Subcutaneous abdominal adipose tissue (tissue), 5 donors: ENCODE measurements at regions not wholly inside any gene's neighbourhood (a gene's known extent, or its start where the extent isn't known, plus 50 kb on each side); places are given as distances from the start of the nearest gene placed in this dataset.
"Not testable (repeated sequence)": the region's sequence is repeated elsewhere in the genome, so short reads cannot be mapped to it uniquely, and the experiment has no call there.

ENCODE experiments used
- H3K27ac ChIP-seq: one replicate; pipeline ENCODE4 v1.7.0; 2013; ENCODE audit warnings: low read depth, mild to moderate bottlenecking, inconsistent platforms, low read length, moderate library complexity
- H3K27me3 ChIP-seq, 5 donors: one replicate each; pipeline ENCODE4 v1.7.0; 2013; ENCODE audit warnings: low read length in 5 of 5, inconsistent platforms in 1 of 5; ENCODE audit not compliant: control insufficient read depth in 5 of 5, insufficient read depth in 4 of 5
- H3K36me3 ChIP-seq, 5 donors: one replicate each; pipeline ENCODE4 v1.7.0; 2013; ENCODE audit warnings: low read length in 5 of 5; ENCODE audit not compliant: control insufficient read depth in 5 of 5, insufficient read depth in 5 of 5
- H3K4me1 ChIP-seq, 5 donors: one replicate each; pipeline ENCODE4 v1.7.0; 2013; ENCODE audit warnings: low read length in 5 of 5, mild to moderate bottlenecking in 3 of 5, moderate library complexity in 1 of 5; ENCODE audit not compliant: control insufficient read depth in 5 of 5, insufficient read depth in 5 of 5
- H3K4me3 ChIP-seq, 5 donors: one replicate each; pipeline ENCODE4 v1.7.0; 2013; ENCODE audit warnings: low read length in 5 of 5, low read depth in 1 of 5
- H3K9ac ChIP-seq, 5 donors: one replicate each; pipeline ENCODE4 v1.7.0; 2013; ENCODE audit warnings: low read length in 5 of 5, mild to moderate bottlenecking in 4 of 5, moderate library complexity in 3 of 5
- H3K9me3 ChIP-seq, 5 donors: one replicate each; pipeline ENCODE4 v1.7.0; 2013; ENCODE audit warnings: low read length in 5 of 5; ENCODE audit not compliant: control insufficient read depth in 5 of 5
- donor health status: healthy.
- donor health status: healthy.
- donor health status: healthy.
- donor health status: healthy.
- donor health status: healthy.

DNA sequence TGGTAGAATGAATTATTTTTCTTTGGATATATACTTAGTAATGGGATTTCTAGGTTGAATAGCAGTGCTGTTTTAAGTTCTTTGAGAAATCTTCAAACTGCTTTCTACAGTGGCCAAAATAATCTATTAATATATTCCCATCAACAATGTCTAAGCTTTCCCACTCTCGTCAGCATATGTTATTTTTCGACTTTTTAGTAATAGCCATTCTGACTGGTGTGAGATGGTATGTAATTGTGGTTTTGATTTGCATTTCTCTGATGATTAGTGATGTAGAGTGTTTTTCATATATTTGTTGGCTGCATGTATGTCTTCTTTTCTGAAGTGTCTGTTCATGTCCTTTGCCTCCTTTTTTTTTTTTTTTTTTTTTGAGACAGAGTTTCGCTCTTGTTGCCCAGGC lies 90.2 kb upstream of the CSNK1A1L start:
- H3K9me3 ChIP-seq = no peaks in the 10 kb centered on the region
- no peak overlapping the region for H3K9ac ChIP-seq
- H3K36me3 ChIP-seq = no peaks in the 10 kb centered on the region
- H3K4me1 ChIP-seq = peaks cover 0 to 2% (median 0%) of the 10 kb centered on the region in 5 donors
- no peak overlapping the region for H3K4me3 ChIP-seq
- H3K27me3 ChIP-seq = no peaks in the 10 kb centered on the region
- no peak overlapping the region for H3K27ac ChIP-seq

DNA sequence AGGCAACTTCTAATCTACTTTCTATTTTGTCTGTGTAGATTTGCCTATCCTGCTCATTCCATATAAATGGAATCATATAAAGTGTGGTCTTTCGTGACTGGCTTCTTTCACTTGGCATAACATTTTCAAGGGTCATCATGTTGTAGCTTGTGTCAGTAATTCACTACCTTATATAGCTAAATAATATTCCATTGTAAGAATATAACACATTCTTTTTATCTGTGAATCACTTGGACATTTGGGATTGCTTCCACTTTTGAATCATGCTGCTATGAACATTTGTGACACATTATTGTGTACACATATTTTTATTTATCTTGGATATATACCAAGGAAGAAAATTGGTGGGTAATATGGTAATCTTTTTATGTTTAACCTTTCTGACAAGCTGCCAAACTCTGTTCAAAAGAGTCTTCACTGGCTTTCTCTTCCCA lies 89.0 kb upstream of the CSNK1A1L start:
- no peaks in the 10 kb centered on the region for H3K27me3 ChIP-seq
- H3K4me3 ChIP-seq = no peak overlapping the region
- no peak overlapping the region for H3K9ac ChIP-seq
- no peak overlapping the region for H3K27ac ChIP-seq
- peaks cover 0 to 2% (median 0%) of the 10 kb centered on the region in 5 donors for H3K4me1 ChIP-seq
- peaks cover 0 to 3% (median 0%) of the 10 kb centered on the region in 5 donors for H3K9me3 ChIP-seq
- H3K36me3 ChIP-seq = no peaks in the 10 kb centered on the region

DNA sequence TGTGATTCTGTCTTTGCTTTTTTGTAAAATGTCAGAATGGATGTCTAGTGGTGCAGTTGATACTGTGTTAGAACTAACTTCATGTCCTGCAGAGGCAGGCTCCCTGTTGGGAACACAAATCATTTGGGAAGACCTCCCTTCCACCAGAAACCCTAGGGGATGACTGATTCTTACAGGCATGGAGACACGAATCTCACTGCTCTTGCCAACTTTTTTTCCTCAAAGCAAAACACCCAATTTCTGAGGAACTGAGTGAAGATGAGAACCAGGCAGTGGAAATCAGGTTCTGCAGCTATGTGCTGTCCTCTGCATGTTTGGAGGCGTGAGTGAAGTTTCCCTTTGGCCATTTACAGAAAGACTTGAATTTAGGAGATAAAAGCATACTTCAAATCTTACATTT lies 87.5 kb upstream of the CSNK1A1L start:
- Histone ChIP-seq H3K36me3 (no peaks in the 10 kb centered on the region), H3K4me1 (peaks cover 0 to 2% (median 0%) of the 10 kb centered on the region in 5 donors), H3K9ac (no peak overlapping the region), H3K9me3 (peaks cover 0 to 3% (median 0%) of the 10 kb centered on the region in 5 donors), H3K27ac (no peak overlapping the region), H3K27me3 (no peaks in the 10 kb centered on the region), H3K4me3 (no peak overlapping the region)

GRCh38 chr13:37187621-37188020 lies 82.2 kb upstream of the CSNK1A1L start:
- Histone ChIP-seq H3K9me3 (peaks cover 0 to 3% (median 0%) of the 10 kb centered on the region in 5 donors), H3K4me1 (no peaks in the 10 kb centered on the region), H3K27me3 (no peaks in the 10 kb centered on the region), H3K27ac (no peak overlapping the region), H3K36me3 (no peaks in the 10 kb centered on the region), H3K4me3 (no peak overlapping the region), H3K9ac (no peak overlapping the region)

- no peak overlapping the region for H3K27ac ChIP-seq
- H3K4me1 ChIP-seq = no peaks in the 10 kb centered on the region
- peaks cover 0 to 3% (median 0%) of the 10 kb centered on the region in 5 donors for H3K9me3 ChIP-seq
- no peak overlapping the region for H3K4me3 ChIP-seq
- no peaks in the 10 kb centered on the region for H3K36me3 ChIP-seq
- no peaks in the 10 kb centered on the region for H3K27me3 ChIP-seq
- no peak overlapping the region for H3K9ac ChIP-seq
Measured at GRCh38 chr13:37187105-37187504, 81.6 kb upstream of the CSNK1A1L start.

DNA sequence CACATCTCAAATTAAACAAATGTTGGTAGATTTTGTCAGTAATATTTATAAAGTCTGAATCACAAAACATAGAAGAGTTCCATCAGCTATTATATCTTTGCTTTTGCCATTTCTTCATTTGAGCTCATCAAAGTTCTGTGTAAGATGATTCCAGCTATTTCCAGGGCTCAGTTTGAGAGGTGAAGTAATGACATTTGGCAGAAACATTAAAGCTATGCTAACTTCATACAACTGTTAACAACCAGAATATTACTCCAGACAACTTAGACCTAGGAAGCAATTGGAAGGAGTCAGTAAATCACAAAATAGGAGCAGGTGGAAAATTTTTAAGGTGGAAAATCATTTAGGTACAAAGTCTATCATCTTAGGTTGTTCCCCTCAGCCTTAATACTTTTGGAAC lies 76.2 kb upstream of the CSNK1A1L start:
- Histone ChIP-seq H3K9ac (no peak overlapping the region), H3K27me3 (no peaks in the 10 kb centered on the region), H3K36me3 (no peaks in the 10 kb centered on the region), H3K4me1 (peaks cover 0 to 2% (median 0%) of the 10 kb centered on the region in 5 donors), H3K4me3 (no peak overlapping the region), H3K9me3 (peaks cover 0 to 3% (median 0%) of the 10 kb centered on the region in 5 donors), H3K27ac (no peak overlapping the region)

GRCh38 chr13:37179645-37180044 lies 74.2 kb upstream of the CSNK1A1L start:
- H3K27me3 ChIP-seq = no peaks in the 10 kb centered on the region
- H3K9ac ChIP-seq = no peak overlapping the region
- H3K4me1 ChIP-seq = peaks cover 0 to 15% (median 9%) of the 10 kb centered on the region in 5 donors
- H3K9me3 ChIP-seq = no peaks in the 10 kb centered on the region
- H3K36me3 ChIP-seq = no peaks in the 10 kb centered on the region
- no peak overlapping the region for H3K4me3 ChIP-seq
- H3K27ac ChIP-seq = no peak overlapping the region

- peaks cover 0 to 15% (median 9%) of the 10 kb centered on the region in 5 donors for H3K4me1 ChIP-seq
- no peak overlapping the region for H3K9ac ChIP-seq
- no peaks in the 10 kb centered on the region for H3K9me3 ChIP-seq
- H3K27me3 ChIP-seq = no peaks in the 10 kb centered on the region
- H3K4me3 ChIP-seq = no peak overlapping the region
- H3K36me3 ChIP-seq = no peaks in the 10 kb centered on the region
- no peak overlapping the region for H3K27ac ChIP-seq
Measured at GRCh38 chr13:37177125-37177524, 71.7 kb upstream of the CSNK1A1L start.

- Histone ChIP-seq H3K4me3 (no peak overlapping the region), H3K27me3 (no peaks in the 10 kb centered on the region), H3K9me3 (no peaks in the 10 kb centered on the region), H3K27ac (peak overlapping the region; percentile 26), H3K4me1 (peaks cover 0 to 15% (median 9%) of the 10 kb centered on the region in 5 donors), H3K36me3 (no peaks in the 10 kb centered on the region), H3K9ac (no peak overlapping the region)
Measured at GRCh38 chr13:37175996-37176395, 70.5 kb upstream of the CSNK1A1L start.

DNA sequence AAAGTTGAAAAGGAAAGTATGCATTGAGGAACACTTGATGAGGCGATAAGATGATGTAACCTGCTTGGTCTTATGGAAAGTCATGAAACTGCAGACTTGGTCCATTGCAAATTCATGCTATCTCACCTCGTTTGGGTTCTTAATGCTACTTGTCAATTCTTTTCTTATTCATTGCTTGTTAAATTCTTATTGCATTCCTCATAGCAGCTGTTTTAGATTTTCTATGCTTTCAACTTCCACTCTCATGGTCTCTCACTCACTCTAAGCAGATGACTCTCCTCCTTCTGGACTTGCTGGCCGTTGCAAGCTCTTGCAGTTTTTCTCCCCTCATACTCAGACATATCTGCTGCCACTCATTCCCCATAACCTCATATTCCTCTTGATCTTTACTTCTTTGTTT lies 67.8 kb upstream of the CSNK1A1L start:
- Histone ChIP-seq H3K27ac (no peak overlapping the region), H3K4me1 (peaks cover 0 to 15% (median 9%) of the 10 kb centered on the region in 5 donors), H3K9ac (no peak overlapping the region), H3K36me3 (no peaks in the 10 kb centered on the region), H3K9me3 (no peaks in the 10 kb centered on the region), H3K27me3 (no peaks in the 10 kb centered on the region), H3K4me3 (no peak overlapping the region)

- H3K4me1 ChIP-seq = peaks cover 0 to 15% (median 9%) of the 10 kb centered on the region in 5 donors
- not testable (repeated sequence) for H3K9ac ChIP-seq, H3K36me3 ChIP-seq, H3K9me3 ChIP-seq, H3K27ac ChIP-seq, H3K27me3 ChIP-seq, H3K4me3 ChIP-seq
Measured at GRCh38 chr13:37172226-37172625, 66.8 kb upstream of the CSNK1A1L start.
